B cell (primary cell): ENCODE measurements at regions not wholly inside any gene's neighbourhood (a gene's known extent, or its start where the extent isn't known, plus 50 kb on each side); places are given as distances from the start of the nearest gene placed in this dataset.

Experiments
- EZH2 ChIP-seq: IDR thresholded peaks from 2 replicates; pipeline ENCODE4 v1.6.1; 2012; ENCODE audit warnings: borderline replicate concordance, low read depth, mild to moderate bottlenecking, moderate library complexity, low read length; ENCODE audit not compliant: insufficient read depth, poor library complexity, severe bottlenecking
- TF ChIP-seq, protein P1 (sequence below): fragments of 200-600 bp; IDR thresholded peaks from one replicate; pipeline ENCODE4 v1.8.0; 2022; ENCODE audit warnings: antibody characterized with exemption, mild to moderate bottlenecking

- TF ChIP-seq, protein P1, sequence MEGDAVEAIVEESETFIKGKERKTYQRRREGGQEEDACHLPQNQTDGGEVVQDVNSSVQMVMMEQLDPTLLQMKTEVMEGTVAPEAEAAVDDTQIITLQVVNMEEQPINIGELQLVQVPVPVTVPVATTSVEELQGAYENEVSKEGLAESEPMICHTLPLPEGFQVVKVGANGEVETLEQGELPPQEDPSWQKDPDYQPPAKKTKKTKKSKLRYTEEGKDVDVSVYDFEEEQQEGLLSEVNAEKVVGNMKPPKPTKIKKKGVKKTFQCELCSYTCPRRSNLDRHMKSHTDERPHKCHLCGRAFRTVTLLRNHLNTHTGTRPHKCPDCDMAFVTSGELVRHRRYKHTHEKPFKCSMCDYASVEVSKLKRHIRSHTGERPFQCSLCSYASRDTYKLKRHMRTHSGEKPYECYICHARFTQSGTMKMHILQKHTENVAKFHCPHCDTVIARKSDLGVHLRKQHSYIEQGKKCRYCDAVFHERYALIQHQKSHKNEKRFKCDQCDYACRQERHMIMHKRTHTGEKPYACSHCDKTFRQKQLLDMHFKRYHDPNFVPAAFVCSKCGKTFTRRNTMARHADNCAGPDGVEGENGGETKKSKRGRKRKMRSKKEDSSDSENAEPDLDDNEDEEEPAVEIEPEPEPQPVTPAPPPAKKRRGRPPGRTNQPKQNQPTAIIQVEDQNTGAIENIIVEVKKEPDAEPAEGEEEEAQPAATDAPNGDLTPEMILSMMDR: no peak
- no peak for TF ChIP-seq EZH2
Measured at GRCh38 chr5:50583621-50584020, 82.8 kb upstream of the PARP8 start.
